ENCODE measurements at regions not wholly inside any gene's neighbourhood (a gene's known extent, or its start where the extent isn't known, plus 50 kb on each side); places are given as distances from the start of the nearest gene placed in this dataset.
"Not testable (repeated sequence)": the region's sequence is repeated elsewhere in the genome, so short reads cannot be mapped to it uniquely, and the experiment has no call there.

DNA sequence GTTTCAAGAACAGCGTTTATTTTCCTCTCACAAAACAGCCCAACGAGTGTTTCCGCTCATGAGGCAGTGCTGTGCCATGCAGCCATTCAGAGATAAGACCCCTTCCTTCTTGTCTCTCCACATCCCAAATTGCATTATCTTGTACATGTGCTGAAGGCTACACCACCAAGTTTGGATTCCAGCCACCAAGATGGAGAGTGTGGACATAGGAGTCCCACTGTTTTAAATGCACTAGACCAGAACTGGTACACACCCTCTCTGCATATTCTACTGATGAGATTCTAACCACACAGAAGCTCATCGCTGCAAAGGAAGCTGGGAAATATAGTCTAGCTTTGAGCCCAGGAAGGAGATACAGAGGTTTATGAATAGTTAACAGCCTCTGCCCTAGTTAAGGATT is 509.4 kb downstream of the NFIB start:
- Histone ChIP-seq H3K4me3 (ENCODE audit: low read length) (no peak overlapping the region), H3K27me3 (ENCODE audit: insufficient read depth, low read length) (no peaks in the 10 kb centered on the region), H3K27ac (ENCODE audit: low read length) (no peak overlapping the region), H3K9ac (ENCODE audit: low read depth, low read length) (no peak overlapping the region), H3K36me3 (ENCODE audit: insufficient read depth, low read depth, low read length) (no peaks in the 10 kb centered on the region), H3K4me1 (ENCODE audit: insufficient read depth, low read length) (no peaks in the 10 kb centered on the region), H3K9me3 (ENCODE audit: insufficient read depth, low read depth, low read length) (no peaks in the 10 kb centered on the region)

DNA sequence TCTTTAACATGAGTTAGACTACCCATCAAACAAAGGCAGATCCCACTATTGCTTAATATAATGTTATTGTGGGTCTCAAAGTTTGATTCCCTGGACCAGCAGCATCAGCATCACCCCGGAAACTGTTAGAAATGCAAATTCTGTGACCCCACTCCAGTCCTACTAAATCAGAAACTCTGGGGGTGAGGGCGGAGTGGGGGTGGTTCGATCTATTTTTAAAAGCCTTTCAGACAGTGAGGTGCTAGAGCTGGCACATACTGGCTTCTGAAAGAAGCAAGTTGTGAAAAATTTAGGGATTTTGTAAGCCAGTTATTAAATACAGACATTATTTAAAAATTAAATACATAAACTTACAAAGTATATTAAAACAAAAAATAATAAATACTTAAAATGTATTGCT is 513.2 kb downstream of the NFIB start:
- Histone ChIP-seq H3K27me3 (ENCODE audit: insufficient read depth, low read length) (no peaks in the 10 kb centered on the region), H3K27ac (ENCODE audit: low read length) (no peak overlapping the region), H3K4me1 (ENCODE audit: insufficient read depth, low read length) (no peaks in the 10 kb centered on the region), H3K4me3 (ENCODE audit: low read length) (no peak overlapping the region), H3K9ac (ENCODE audit: low read depth, low read length) (no peak overlapping the region), H3K36me3 (ENCODE audit: insufficient read depth, low read depth, low read length) (no peaks in the 10 kb centered on the region), H3K9me3 (ENCODE audit: insufficient read depth, low read depth, low read length) (no peaks in the 10 kb centered on the region)

DNA sequence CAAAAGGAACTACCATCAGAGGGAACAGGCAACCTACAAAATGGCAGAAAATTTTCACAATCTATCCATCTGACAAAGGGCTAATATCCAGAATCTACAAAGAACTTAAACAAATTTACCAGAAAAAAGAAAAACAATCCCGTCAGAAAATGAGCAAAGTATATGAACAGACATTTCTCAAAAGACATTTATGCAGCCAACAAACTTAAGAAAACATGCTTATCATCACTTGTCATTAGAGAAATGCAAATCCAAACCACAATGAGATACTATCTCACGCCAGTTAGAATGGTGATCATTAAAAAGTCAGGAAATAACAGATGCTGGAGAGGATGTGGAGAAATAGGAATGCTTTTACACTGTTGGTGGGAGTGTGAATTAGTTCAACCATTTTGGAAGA is 516.2 kb downstream of the NFIB start:
- H3K36me3 ChIP-seq (ENCODE audit: insufficient read depth, low read depth, low read length); H3K9ac ChIP-seq (ENCODE audit: low read depth, low read length); H3K4me1 ChIP-seq (ENCODE audit: insufficient read depth, low read length); H3K27ac ChIP-seq (ENCODE audit: low read length); H3K9me3 ChIP-seq (ENCODE audit: insufficient read depth, low read depth, low read length); H3K27me3 ChIP-seq (ENCODE audit: insufficient read depth, low read length); H3K4me3 ChIP-seq (ENCODE audit: low read length): not testable (repeated sequence)

DNA sequence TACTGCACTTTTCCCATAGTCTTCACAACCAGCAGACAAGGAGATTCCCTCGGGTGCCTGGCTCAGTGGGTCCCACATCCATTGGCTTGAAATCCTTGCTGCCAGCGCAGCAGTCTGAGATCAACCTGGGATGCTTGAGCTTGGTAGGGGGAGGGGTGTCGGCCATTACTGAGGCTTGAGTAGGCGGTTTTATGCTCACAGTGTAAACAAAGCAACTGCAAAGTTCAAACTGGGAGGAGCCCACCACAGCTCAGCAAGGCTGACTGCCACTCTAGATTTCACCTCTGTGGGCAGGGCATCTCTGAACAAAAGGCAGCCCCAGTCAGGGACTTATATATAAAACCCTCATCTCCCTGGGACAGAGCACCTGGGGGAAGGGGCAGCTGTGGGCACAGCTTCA is 512.3 kb upstream of the MPDZ start:
- H3K9ac ChIP-seq (ENCODE audit: low read depth, low read length): no peak overlapping the region
- H3K4me1 ChIP-seq (ENCODE audit: insufficient read depth, low read length): no peaks in the 10 kb centered on the region
- H3K27me3 ChIP-seq (ENCODE audit: insufficient read depth, low read length): no peaks in the 10 kb centered on the region
- no peak overlapping the region for H3K27ac ChIP-seq (ENCODE audit: low read length)
- no peaks in the 10 kb centered on the region for H3K9me3 ChIP-seq (ENCODE audit: insufficient read depth, low read depth, low read length)
- no peak overlapping the region for H3K4me3 ChIP-seq (ENCODE audit: low read length)
- no peaks in the 10 kb centered on the region for H3K36me3 ChIP-seq (ENCODE audit: insufficient read depth, low read depth, low read length)

DNA sequence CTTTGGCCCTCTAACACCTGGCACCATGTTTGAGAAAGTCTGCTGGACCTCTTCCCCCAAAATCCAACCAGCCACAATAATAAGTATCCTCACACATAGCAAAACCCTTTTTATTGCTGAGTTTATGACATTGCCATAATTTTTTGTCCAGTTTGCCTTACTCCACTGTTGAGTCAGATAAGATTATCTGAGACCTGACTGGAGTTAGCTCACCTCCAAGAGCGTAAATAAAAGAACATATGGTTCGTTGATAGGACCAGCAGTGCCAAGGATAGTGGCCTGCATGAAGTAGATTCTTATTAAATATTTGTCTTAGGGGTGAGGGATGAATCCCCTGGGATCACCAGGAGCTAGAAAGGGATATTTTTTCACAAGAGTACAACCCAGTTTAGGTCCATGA is 510.6 kb upstream of the MPDZ start:
- no peaks in the 10 kb centered on the region for H3K9me3 ChIP-seq (ENCODE audit: insufficient read depth, low read depth, low read length)
- H3K4me1 ChIP-seq (ENCODE audit: insufficient read depth, low read length): no peaks in the 10 kb centered on the region
- H3K27me3 ChIP-seq (ENCODE audit: insufficient read depth, low read length): no peaks in the 10 kb centered on the region
- no peak overlapping the region for H3K27ac ChIP-seq (ENCODE audit: low read length)
- no peak overlapping the region for H3K9ac ChIP-seq (ENCODE audit: low read depth, low read length)
- H3K36me3 ChIP-seq (ENCODE audit: insufficient read depth, low read depth, low read length): no peaks in the 10 kb centered on the region
- no peak overlapping the region for H3K4me3 ChIP-seq (ENCODE audit: low read length)

DNA sequence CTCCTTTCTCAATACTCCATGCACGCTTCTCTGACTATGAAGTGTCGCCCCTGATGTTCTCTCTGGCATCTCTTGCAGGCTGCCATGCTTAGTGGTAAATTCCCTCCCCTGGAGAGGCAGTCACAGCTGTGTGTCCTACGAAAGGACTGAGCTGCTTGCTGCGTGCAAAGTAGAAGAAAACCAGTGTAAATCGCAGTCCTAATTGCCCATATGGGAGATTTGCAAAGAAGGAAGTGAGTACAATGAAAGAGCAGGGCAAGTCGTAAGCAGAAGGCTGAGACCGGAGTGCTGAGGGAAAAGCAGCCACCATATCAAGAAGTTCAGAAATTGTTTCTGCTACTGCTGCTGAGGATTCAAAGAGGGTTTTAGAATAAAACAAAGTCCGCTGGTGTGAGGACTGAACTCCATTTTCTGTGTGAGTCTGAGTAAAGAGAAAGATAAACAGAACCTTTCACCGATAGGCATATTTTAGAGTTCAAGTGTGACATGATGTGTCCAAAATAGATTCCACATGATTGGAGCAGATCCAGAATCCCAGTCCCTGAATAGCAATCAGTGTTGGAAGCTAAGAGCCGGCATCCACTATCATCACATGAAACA is 507.8 kb upstream of the MPDZ start:
- Histone ChIP-seq H3K36me3 (ENCODE audit: insufficient read depth, low read depth, low read length) (no peaks in the 10 kb centered on the region), H3K27ac (ENCODE audit: low read length) (no peak overlapping the region), H3K9me3 (ENCODE audit: insufficient read depth, low read depth, low read length) (no peaks in the 10 kb centered on the region), H3K4me1 (ENCODE audit: insufficient read depth, low read length) (no peaks in the 10 kb centered on the region), H3K4me3 (ENCODE audit: low read length) (no peak overlapping the region), H3K27me3 (ENCODE audit: insufficient read depth, low read length) (no peaks in the 10 kb centered on the region), H3K9ac (ENCODE audit: low read depth, low read length) (no peak overlapping the region)

DNA sequence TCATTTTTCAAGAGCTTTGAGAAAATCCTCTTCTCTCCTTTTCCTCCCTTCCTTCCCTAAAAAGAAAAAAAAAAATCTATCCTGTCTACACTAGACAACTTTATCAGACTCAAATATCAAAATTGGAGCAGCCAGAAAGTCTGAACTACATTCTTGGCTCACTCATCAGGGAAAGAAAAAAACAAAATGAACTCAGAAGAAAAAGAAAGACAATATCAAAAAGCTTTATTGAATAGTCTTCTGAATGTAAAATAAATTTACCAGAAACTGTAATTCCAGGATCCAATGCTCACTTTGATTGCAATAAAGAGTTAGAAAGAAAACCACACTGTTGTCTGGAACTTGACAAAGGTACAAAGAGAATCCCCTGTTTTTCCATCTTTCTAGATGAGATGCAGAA is 507.2 kb upstream of the MPDZ start:
- no peaks in the 10 kb centered on the region for H3K27me3 ChIP-seq (ENCODE audit: insufficient read depth, low read length)
- H3K4me1 ChIP-seq (ENCODE audit: insufficient read depth, low read length): no peaks in the 10 kb centered on the region
- no peaks in the 10 kb centered on the region for H3K9me3 ChIP-seq (ENCODE audit: insufficient read depth, low read depth, low read length)
- no peak overlapping the region for H3K4me3 ChIP-seq (ENCODE audit: low read length)
- no peaks in the 10 kb centered on the region for H3K36me3 ChIP-seq (ENCODE audit: insufficient read depth, low read depth, low read length)
- no peak overlapping the region for H3K9ac ChIP-seq (ENCODE audit: low read depth, low read length)
- H3K27ac ChIP-seq (ENCODE audit: low read length): no peak overlapping the region

DNA sequence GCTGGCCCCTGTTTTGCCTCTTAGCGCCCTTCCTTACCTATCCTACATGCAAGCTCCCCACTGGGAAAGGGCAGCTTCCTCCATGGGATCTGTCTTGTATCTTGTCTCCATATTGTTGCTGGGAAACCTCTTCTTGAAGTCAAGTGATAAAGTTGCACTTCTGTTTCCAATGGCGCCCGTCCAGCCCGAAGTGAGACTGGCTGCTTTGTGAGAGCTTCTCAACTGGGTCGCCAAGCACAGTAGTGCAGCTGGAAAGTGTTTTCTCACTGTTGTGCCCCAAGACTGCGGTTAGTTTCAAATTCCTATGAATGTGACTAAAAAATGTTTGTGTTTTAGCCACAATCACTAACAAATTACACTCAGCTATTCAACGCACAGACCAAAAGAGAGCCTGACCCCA is 506.6 kb upstream of the MPDZ start:
- no peaks in the 10 kb centered on the region for H3K4me1 ChIP-seq (ENCODE audit: insufficient read depth, low read length)
- H3K9ac ChIP-seq (ENCODE audit: low read depth, low read length): no peak overlapping the region
- no peaks in the 10 kb centered on the region for H3K36me3 ChIP-seq (ENCODE audit: insufficient read depth, low read depth, low read length)
- H3K27ac ChIP-seq (ENCODE audit: low read length): no peak overlapping the region
- no peaks in the 10 kb centered on the region for H3K27me3 ChIP-seq (ENCODE audit: insufficient read depth, low read length)
- no peak overlapping the region for H3K4me3 ChIP-seq (ENCODE audit: low read length)
- no peaks in the 10 kb centered on the region for H3K9me3 ChIP-seq (ENCODE audit: insufficient read depth, low read depth, low read length)

DNA sequence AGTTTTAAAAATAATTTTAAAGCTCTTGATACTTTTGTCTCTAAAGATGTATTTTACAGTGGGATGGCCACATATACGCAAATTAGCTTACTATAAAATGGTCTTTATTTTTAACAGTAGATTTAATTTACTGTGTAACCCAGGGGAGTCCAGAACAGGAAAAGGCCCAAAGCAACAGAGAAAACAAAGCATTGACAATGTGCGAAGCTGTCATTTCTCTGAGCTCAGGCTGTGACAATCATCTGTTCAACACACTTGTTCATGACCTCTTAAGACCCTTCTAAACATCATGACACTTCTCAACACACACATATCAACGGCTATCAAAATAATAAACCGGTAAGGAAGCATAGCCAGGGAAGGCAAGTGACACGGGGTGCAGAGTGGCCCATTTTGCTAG is 499.6 kb upstream of the MPDZ start:
- no peaks in the 10 kb centered on the region for H3K36me3 ChIP-seq (ENCODE audit: insufficient read depth, low read depth, low read length)
- H3K9ac ChIP-seq (ENCODE audit: low read depth, low read length): no peak overlapping the region
- H3K27me3 ChIP-seq (ENCODE audit: insufficient read depth, low read length): no peaks in the 10 kb centered on the region
- no peaks in the 10 kb centered on the region for H3K9me3 ChIP-seq (ENCODE audit: insufficient read depth, low read depth, low read length)
- no peak overlapping the region for H3K27ac ChIP-seq (ENCODE audit: low read length)
- H3K4me1 ChIP-seq (ENCODE audit: insufficient read depth, low read length): no peaks in the 10 kb centered on the region
- no peak overlapping the region for H3K4me3 ChIP-seq (ENCODE audit: low read length)

DNA sequence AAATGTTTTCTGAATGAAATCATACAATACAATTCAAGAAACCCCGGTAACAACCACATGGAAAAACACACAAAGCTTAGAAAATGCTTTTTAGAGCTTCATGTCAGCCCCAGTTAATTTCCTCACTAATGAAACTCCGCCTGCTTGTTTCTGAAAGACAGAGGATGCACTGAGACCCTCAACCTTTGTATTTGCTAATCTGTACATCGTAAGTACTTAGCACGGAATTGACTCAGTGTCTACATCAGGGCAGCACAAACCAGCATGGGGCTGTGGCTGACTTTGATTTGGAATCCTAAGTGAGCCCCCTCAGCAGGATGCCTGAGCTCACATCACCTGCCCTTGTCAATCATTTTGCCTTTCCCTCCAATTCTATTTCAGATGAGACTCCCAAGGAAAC is 499.1 kb upstream of the MPDZ start:
- no peak overlapping the region for H3K4me3 ChIP-seq (ENCODE audit: low read length)
- no peak overlapping the region for H3K27ac ChIP-seq (ENCODE audit: low read length)
- no peaks in the 10 kb centered on the region for H3K4me1 ChIP-seq (ENCODE audit: insufficient read depth, low read length)
- no peaks in the 10 kb centered on the region for H3K27me3 ChIP-seq (ENCODE audit: insufficient read depth, low read length)
- H3K9ac ChIP-seq (ENCODE audit: low read depth, low read length): no peak overlapping the region
- no peaks in the 10 kb centered on the region for H3K9me3 ChIP-seq (ENCODE audit: insufficient read depth, low read depth, low read length)
- no peaks in the 10 kb centered on the region for H3K36me3 ChIP-seq (ENCODE audit: insufficient read depth, low read depth, low read length)

DNA sequence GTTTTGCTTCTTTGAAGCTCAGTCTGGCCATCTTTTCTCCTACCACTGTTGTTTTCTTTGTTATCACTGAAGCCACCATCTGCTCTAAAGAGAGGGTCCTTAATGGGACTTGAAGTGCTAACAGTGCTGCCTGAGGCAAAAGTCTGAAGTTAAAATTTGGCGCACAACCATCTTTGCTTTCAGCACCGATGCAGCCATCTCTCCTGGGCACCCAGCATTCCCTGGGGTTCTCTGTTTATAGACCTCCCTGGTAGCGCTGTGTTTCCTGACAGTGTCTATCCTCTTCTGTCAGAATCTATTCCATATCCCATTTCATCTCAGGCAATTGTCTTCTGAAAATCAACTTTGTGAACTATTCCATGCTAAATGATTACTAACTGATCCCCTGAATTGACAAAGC is 491.5 kb upstream of the MPDZ start:
- Histone ChIP-seq H3K27ac (ENCODE audit: low read length) (no peak overlapping the region), H3K4me1 (ENCODE audit: insufficient read depth, low read length) (no peaks in the 10 kb centered on the region), H3K27me3 (ENCODE audit: insufficient read depth, low read length) (no peaks in the 10 kb centered on the region), H3K36me3 (ENCODE audit: insufficient read depth, low read depth, low read length) (no peaks in the 10 kb centered on the region), H3K9me3 (ENCODE audit: insufficient read depth, low read depth, low read length) (no peaks in the 10 kb centered on the region), H3K9ac (ENCODE audit: low read depth, low read length) (no peak overlapping the region), H3K4me3 (ENCODE audit: low read length) (no peak overlapping the region)

DNA sequence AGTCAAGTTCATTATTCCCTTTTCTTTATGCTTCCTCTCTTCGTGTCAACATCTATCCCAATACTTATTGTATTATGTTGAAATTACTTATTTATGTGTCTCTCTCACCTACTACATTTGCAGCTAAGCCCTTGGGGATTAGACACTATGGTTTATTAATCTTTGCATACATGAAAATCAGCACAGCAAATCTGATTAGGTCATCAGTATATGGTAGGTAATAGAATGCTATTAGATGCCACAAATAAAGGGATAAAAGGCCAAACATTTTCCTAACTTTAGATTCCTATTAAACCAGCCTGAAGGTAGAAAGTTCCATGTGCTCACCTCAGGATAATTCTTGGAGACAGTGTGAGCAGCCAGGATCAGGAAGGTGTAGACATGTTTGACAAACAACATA is 490.1 kb upstream of the MPDZ start:
- Histone ChIP-seq H3K27ac (ENCODE audit: low read length) (no peak overlapping the region), H3K9ac (ENCODE audit: low read depth, low read length) (no peak overlapping the region), H3K36me3 (ENCODE audit: insufficient read depth, low read depth, low read length) (no peaks in the 10 kb centered on the region), H3K9me3 (ENCODE audit: insufficient read depth, low read depth, low read length) (no peaks in the 10 kb centered on the region), H3K4me3 (ENCODE audit: low read length) (no peak overlapping the region), H3K4me1 (ENCODE audit: insufficient read depth, low read length) (no peaks in the 10 kb centered on the region), H3K27me3 (ENCODE audit: insufficient read depth, low read length) (no peaks in the 10 kb centered on the region)

DNA sequence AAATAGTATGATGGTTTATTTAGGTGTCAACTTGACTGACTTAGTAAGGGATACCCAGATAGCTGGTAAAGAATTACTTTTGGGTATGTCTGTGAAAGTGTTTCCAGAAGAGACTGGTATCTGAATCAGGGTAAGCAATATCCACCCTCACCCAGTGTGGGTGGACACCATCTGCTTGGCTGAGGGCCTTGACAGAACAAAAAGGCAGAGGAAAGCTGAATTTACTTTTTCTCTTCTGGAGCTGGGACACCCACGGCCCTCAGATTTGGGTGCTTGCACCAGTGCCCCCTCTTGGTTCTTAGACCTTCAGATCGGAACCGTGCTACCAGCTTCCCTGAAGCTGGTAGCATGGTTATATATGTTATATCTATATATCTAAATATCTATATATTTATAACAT is 489.5 kb upstream of the MPDZ start:
- no peaks in the 10 kb centered on the region for H3K9me3 ChIP-seq (ENCODE audit: insufficient read depth, low read depth, low read length)
- H3K27ac ChIP-seq (ENCODE audit: low read length): no peak overlapping the region

More for the DNA sequence above, 489.5 kb upstream of the MPDZ start:
- Histone ChIP-seq H3K4me1 (ENCODE audit: insufficient read depth, low read length) (no peaks in the 10 kb centered on the region), H3K27me3 (ENCODE audit: insufficient read depth, low read length) (no peaks in the 10 kb centered on the region), H3K4me3 (ENCODE audit: low read length) (no peak overlapping the region), H3K36me3 (ENCODE audit: insufficient read depth, low read depth, low read length) (no peaks in the 10 kb centered on the region), H3K9ac (ENCODE audit: low read depth, low read length) (no peak overlapping the region)
